ENCODE measurements at regions not wholly inside any gene's neighbourhood (a gene's known extent, or its start where the extent isn't known, plus 50 kb on each side); places are given as distances from the start of the nearest gene placed in this dataset.

DNA sequence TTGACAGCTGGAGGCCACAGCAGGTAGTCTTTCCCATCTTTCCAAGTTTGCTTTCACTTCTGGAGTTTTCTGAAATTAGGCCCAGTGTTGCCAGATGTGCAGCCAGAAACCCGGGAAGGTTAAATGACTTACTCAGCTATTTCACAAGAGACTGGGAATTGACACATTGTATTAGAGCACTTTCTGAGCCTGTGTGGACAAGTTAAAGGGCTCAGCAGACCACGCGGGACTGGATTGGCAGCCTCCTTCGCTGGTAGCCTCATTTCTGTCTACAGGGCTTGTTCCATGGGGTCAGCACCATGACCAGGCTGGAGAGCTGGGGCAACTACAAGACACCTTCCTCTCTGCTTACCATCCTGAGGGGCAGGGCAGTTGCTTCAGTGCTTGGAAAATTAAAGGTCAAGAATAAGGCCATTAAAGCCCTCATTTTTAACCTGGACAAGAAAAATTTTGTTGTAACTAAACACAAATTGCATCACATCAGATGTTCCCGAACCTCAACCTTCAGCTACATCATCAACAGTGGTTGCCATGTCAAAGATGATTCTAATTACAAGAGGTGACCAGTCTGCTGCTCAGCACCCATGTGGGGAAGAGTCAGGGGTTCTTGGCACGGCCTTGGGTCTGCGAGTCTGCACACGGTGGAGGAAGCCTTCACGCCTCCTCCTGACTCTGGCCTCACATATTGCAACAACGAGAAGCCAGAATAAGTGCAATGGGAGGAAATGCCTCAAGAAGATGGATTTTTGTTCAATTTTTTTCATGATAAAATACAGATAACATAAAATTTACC, 279.5 kb upstream of the RAB6C start:
- no peak for TF ChIP-seq CTCF (IDR thresholded peaks at IDR 0.05)
- no peak for TF ChIP-seq POLR2A (IDR thresholded peaks at IDR 0.05)

All from Peyer's patch (tissue), 4 donors.